Activated CD8-positive, alpha-beta T cell treated with anti-CD3 and anti-CD28 coated beads for 36 hours (primary cell): ENCODE measurements at regions not wholly inside any gene's neighbourhood (a gene's known extent, or its start where the extent isn't known, plus 50 kb on each side); places are given as distances from the start of the nearest gene placed in this dataset.

ENCODE experiments used
- ATAC-seq: fragments of 200-7000 bp; cut with Tn5 transposase; one replicate; pipeline ENCODE4 v1.10.0; 2021; ENCODE audit warnings: mild to moderate bottlenecking, moderate library complexity
- CTCF ChIA-PET: fragments of 350-600 bp; sonication (Branson Sonifier 250); formaldehyde crosslinking; loops from one replicate; lab custom pipeline; 2021; ENCODE audit warnings: antibody characterized with exemption; lab: Charles Lee
- POLR2A ChIA-PET: fragments of 350-600 bp; sonication (Branson Sonifier 250); formaldehyde crosslinking; loops from one replicate; lab custom pipeline; 2021; ENCODE audit warnings: antibody characterized with exemption; lab: Charles Lee
- DNase-seq: peaks from one replicate; pipeline ENCODE4 v3.0.0-alpha.2; 2020
- H3K27ac Mint-ChIP-seq: one replicate; pipeline ENCODE4 v1.8.0; 2021; ENCODE audit warnings: mild to moderate bottlenecking, mixed read lengths
- H3K27me3 Mint-ChIP-seq: one replicate; pipeline ENCODE4 v1.8.0; 2021; ENCODE audit warnings: mixed read lengths
- H3K36me3 Mint-ChIP-seq: one replicate; pipeline ENCODE4 v1.8.0; 2021; ENCODE audit warnings: low read depth, mixed read lengths
- H3K4me1 Mint-ChIP-seq: one replicate; pipeline ENCODE4 v1.8.0; 2021; ENCODE audit warnings: low read depth, mixed read lengths
- H3K4me3 Mint-ChIP-seq: one replicate; pipeline ENCODE4 v1.8.0; 2021; ENCODE audit warnings: mild to moderate bottlenecking, moderate library complexity, mixed read lengths
- H3K9me3 Mint-ChIP-seq: one replicate; pipeline ENCODE4 v1.8.0; 2021; ENCODE audit warnings: mixed read lengths
- intact Hi-C: fragments of 100-400 bp; cut with micrococcal nuclease; formaldehyde crosslinking; loops from one replicate; pipeline ENCODE4 v1.10.0; 2022
- TF ChIP-seq, protein P1 (sequence below): fragments of 200-600 bp; IDR thresholded peaks from one replicate; pipeline ENCODE4 v1.8.0; 2022; ENCODE audit warnings: antibody characterized with exemption, mild to moderate bottlenecking

DNA sequence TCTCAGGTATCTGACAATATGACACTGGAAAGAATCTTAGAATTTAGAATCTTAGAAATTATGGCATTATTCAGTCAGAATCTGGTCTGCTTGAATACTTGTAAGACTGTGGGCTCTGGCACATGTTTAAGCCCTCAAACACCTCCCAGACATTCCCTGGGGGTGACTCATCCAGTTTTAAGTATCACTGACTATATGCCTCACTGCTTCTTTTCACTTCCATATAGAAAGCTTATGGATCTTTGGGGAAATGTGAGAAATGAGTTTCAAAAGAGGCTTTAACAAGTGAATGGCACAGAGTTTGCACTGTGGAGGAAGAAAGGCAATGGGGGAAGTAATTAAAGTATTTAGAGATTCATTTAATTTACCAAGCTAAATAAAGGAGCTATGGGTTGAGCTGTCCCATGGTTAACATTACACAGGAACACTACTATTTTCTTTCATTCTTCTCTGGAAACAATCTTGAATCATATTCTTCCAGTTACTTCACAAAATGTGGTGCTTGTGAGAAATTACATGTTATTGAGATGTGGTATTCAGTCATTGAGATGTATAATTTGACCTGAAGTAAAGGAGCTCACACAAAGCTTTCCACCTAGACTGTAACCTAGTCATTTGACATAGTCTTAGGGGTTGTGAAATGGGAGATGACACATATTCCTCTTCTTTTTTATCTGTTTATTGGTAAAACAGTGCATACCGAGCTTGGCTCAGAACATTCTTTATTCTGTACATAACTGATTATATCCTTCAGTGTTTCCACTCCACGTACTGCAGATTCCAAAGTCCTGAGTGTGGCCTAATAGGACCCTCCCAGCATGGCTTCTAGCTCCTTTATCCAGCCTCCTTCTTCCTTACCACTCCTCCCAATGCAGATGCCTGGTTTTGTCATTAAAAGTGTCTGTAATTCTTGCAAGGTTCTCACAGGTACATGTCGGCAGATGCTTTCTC lies 544.6 kb upstream of the NECTIN3 start:
- TF ChIP-seq, protein P1, sequence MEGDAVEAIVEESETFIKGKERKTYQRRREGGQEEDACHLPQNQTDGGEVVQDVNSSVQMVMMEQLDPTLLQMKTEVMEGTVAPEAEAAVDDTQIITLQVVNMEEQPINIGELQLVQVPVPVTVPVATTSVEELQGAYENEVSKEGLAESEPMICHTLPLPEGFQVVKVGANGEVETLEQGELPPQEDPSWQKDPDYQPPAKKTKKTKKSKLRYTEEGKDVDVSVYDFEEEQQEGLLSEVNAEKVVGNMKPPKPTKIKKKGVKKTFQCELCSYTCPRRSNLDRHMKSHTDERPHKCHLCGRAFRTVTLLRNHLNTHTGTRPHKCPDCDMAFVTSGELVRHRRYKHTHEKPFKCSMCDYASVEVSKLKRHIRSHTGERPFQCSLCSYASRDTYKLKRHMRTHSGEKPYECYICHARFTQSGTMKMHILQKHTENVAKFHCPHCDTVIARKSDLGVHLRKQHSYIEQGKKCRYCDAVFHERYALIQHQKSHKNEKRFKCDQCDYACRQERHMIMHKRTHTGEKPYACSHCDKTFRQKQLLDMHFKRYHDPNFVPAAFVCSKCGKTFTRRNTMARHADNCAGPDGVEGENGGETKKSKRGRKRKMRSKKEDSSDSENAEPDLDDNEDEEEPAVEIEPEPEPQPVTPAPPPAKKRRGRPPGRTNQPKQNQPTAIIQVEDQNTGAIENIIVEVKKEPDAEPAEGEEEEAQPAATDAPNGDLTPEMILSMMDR = no peak
- Mint-ChIP-seq H3K9me3 (no peaks in the 10 kb centered on the region), H3K27ac (no peak overlapping the region), H3K36me3 (no peaks in the 10 kb centered on the region), H3K4me3 (no peak overlapping the region), H3K4me1 (no peaks in the 10 kb centered on the region), H3K27me3 (peaks cover 4% of the 10 kb centered on the region)
- ChIA-PET POLR2A (no interaction called here), CTCF (no interaction called here)
- ATAC-seq = no peak
- no peak for DNase-seq
- intact Hi-C loops = no loop called here

DNA sequence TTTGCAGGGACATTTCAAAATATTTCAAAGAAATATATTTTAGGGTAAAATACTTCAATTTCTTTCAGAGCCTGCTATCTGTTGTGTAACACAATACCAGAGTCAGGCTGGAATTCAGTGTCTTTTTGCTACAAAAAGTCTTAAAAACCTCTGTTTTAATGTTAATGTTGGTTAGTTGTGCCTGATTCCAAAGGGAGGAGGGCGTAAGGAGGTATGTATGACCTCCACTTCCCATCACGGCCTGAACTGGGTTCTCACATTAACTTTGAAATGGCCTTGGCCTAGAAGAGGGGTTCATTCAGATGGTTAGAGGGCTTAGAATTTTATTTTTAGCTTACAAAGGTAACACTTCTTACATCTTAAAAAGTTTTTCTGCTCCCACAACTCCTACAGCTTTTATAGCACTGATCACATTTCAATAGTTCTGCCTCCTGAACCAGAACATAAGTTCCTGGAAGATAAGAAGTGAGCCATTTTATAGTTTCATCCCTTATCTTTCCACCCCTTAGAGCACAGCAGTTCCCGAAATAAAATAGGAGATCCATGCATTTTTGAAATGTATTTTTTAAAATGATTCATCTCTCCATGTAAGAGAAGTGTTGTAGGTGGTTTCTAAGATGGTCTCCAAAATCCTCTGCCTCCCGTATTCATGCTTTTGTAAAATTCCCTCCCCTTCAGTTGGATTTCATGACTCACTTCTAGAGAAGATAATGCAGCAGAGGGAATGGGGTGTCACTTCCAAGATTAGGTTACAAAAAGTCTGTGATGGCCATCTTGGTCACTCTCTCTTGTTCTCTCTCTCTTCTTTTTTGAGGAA lies 543.1 kb upstream of the NECTIN3 start:
- no peaks in the 10 kb centered on the region for H3K4me1 Mint-ChIP-seq
- DNase-seq (no peak), ATAC-seq (no peak)
- H3K9me3 Mint-ChIP-seq = no peaks in the 10 kb centered on the region
- no peak overlapping the region for H3K27ac Mint-ChIP-seq
- CTCF ChIA-PET = no interaction called here
- TF ChIP-seq, protein P1 = no peak
- H3K36me3 Mint-ChIP-seq = no peaks in the 10 kb centered on the region
- peaks cover 3% of the 10 kb centered on the region for H3K27me3 Mint-ChIP-seq
- POLR2A ChIA-PET = no interaction called here
- intact Hi-C loops = no loop called here
- H3K4me3 Mint-ChIP-seq = no peak overlapping the region

- DNase-seq (no peak), ATAC-seq (no peak)
- Mint-ChIP-seq H3K9me3 (no peaks in the 10 kb centered on the region), H3K4me1 (no peaks in the 10 kb centered on the region), H3K36me3 (no peaks in the 10 kb centered on the region), H3K27me3 (peaks cover 3% of the 10 kb centered on the region), H3K27ac (no peak overlapping the region), H3K4me3 (no peak overlapping the region)
- POLR2A ChIA-PET = no interaction called here
- CTCF ChIA-PET = no interaction called here
- intact Hi-C loops = no loop called here
- TF ChIP-seq, protein P1 = no peak
These were observed 540.7 kb upstream of the NECTIN3 start for GRCh38 chr3:110530902-110531301.

DNA sequence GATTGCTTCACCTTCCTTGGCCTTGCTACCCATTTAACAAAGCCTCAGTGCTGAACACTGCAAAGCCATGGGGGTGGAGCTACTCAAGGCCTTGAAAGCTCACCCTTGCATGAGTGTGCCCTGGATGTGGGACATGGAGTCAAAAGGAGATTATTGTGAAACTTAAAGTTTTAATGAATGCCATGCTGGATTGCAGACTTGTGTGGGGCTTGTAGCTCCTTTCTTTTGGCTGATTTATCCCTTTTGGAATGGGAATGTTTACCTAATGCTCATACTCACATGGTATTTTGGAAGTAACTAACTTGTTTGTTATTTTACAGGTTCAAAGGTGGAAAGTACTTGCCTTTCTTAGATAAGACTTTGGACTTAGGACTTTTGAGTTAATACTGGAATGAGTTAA lies 538.5 kb upstream of the NECTIN3 start:
- H3K9me3 Mint-ChIP-seq = no peaks in the 10 kb centered on the region
- no peak for DNase-seq
- ChIA-PET POLR2A (no interaction called here), CTCF (no interaction called here)
- H3K4me3 Mint-ChIP-seq = no peak overlapping the region
- ATAC-seq = no peak
- H3K4me1 Mint-ChIP-seq = no peaks in the 10 kb centered on the region
- no peaks in the 10 kb centered on the region for H3K36me3 Mint-ChIP-seq
- intact Hi-C loops = no loop called here
- TF ChIP-seq, protein P1 = no peak
- H3K27ac Mint-ChIP-seq = no peak overlapping the region
- peaks cover 3% of the 10 kb centered on the region for H3K27me3 Mint-ChIP-seq
